Activated T-helper 17 cell treated with anti-CD3 and anti-CD28 coated beads, Interleukin-2, amount 50 U/mL, for 72 hours (primary cell): ENCODE measurements at regions not wholly inside any gene's neighbourhood (a gene's known extent, or its start where the extent isn't known, plus 50 kb on each side); places are given as distances from the start of the nearest gene placed in this dataset.

ENCODE experiments used
- ATAC-seq: fragments of 150-1000 bp; cut with Tn5 transposase; replicated peaks from 2 replicates; pipeline ENCODE4 v1.10.0; 2021; ENCODE audit warnings: mild to moderate bottlenecking, moderate library complexity
- H3K27ac Mint-ChIP-seq: one replicate; pipeline ENCODE4 v1.8.0; 2022; ENCODE audit warnings: mixed read lengths
- H3K27me3 Mint-ChIP-seq: one replicate; pipeline ENCODE4 v1.8.0; 2022; ENCODE audit warnings: mixed read lengths
- H3K36me3 Mint-ChIP-seq: one replicate; pipeline ENCODE4 v1.8.0; 2022; ENCODE audit warnings: low read depth, mild to moderate bottlenecking, mixed read lengths
- H3K4me1 Mint-ChIP-seq: one replicate; pipeline ENCODE4 v1.8.0; 2022; ENCODE audit warnings: mixed read lengths
- H3K4me3 Mint-ChIP-seq: one replicate; pipeline ENCODE4 v1.8.0; 2022; ENCODE audit warnings: mild to moderate bottlenecking, mixed read lengths
- H3K9me3 Mint-ChIP-seq: one replicate; pipeline ENCODE4 v1.8.0; 2022; ENCODE audit warnings: mixed read lengths

DNA sequence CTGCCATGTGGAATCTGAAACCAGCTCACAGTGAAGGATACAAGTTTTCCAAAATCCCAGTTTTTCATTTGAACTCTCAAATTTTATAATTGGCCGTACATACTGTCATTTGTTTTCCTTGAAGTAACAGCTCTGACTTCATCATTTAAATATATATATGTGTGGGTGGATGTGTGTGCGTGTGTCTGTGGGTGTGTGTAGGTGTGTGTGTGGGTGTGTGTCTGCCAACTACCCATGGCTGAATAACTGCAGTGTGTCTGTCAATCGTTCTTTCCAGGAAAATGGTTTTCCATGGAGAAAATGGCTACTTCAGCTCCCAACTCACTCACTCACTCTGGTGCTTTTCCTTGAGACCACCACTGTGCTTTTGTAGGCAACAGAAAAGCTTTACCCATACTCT is 169.0 kb downstream of the PLPP3 start:
- no peaks in the 10 kb centered on the region for H3K9me3 Mint-ChIP-seq
- H3K27me3 Mint-ChIP-seq: peaks cover 6% of the 10 kb centered on the region
- H3K27ac Mint-ChIP-seq: no peak overlapping the region
- ATAC-seq: no peak
- H3K4me3 Mint-ChIP-seq: no peak overlapping the region
- no peaks in the 10 kb centered on the region for H3K4me1 Mint-ChIP-seq
- H3K36me3 Mint-ChIP-seq: no peaks in the 10 kb centered on the region

DNA sequence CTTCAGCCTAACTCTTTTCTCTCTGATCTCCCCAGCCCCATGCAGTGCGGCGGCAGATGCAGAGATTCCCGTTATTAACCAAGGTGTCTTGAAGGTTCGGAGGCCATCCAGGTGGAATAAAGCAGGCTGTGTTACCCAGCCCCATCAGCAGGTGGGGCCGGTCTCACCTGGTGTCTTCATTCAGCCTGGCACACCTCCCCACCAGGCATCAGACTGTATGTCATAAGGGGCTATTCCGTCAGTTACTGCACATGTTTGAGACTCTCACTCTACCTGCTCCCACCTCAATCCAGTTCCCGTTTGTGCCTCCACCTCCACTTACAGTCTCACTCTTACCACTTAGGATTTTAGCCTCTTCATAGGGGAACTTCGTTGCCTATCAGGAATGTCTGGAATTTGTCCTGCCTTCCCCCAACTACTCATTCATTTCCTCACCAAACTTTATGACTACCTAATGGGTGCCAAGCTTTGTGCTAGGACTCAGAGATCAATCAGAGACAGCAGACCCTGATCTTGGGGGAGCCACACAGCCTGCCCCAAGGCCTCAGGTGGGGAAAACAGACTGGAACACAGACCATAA is 170.2 kb downstream of the PLPP3 start:
- no peaks in the 10 kb centered on the region for H3K9me3 Mint-ChIP-seq
- H3K27me3 Mint-ChIP-seq: peaks cover 6% of the 10 kb centered on the region
- H3K36me3 Mint-ChIP-seq: no peaks in the 10 kb centered on the region
- H3K4me1 Mint-ChIP-seq: no peaks in the 10 kb centered on the region
- H3K4me3 Mint-ChIP-seq: no peak overlapping the region
- ATAC-seq: no peak
- H3K27ac Mint-ChIP-seq: no peak overlapping the region

DNA sequence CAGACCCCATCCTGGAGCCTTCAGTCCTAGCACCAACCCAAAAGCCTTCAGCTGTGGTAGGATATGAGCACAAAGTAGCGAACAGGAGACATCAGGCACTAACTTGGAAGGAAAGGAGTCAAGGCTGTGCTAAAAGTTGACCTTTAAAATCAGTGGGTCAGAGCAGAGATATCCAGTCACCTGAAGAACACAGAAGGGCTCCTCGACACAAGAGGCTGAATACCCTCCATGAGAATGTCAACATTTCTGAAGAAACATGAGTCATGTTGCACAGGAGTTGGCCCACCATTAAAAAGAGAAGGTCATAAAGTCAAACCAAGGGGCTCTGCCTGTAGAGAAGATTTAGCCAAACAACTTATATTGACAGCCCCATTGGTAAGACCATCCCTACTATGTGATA is 172.5 kb downstream of the PLPP3 start:
- Mint-ChIP-seq H3K9me3 (no peaks in the 10 kb centered on the region), H3K27me3 (peaks cover 9% of the 10 kb centered on the region), H3K27ac (no peak overlapping the region), H3K4me3 (no peak overlapping the region), H3K36me3 (no peaks in the 10 kb centered on the region), H3K4me1 (no peaks in the 10 kb centered on the region)
- no peak for ATAC-seq

DNA sequence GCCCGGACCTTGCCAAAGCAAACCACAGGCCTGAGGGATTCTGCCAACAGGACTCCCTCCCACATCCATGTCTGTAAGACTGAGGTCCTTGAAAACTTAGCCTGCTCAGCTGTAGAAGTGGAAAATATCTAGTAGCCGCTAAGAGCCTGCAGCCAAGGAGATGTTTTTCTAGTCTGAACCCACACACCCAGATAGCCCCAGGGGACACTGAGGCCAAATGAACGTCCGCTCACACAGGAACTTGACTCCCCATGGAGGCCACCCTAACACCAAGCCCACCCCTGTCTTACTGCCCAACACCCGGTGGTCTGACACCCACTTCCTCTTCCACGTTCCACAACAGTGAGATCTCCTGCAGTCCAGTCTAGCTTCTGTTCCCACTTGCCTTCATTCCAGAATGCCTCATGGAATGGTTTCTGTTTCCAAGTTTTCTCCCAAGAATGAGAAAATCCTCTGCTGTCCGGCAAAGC is 174.8 kb downstream of the PLPP3 start:
- H3K4me1 Mint-ChIP-seq: no peaks in the 10 kb centered on the region

DNA sequence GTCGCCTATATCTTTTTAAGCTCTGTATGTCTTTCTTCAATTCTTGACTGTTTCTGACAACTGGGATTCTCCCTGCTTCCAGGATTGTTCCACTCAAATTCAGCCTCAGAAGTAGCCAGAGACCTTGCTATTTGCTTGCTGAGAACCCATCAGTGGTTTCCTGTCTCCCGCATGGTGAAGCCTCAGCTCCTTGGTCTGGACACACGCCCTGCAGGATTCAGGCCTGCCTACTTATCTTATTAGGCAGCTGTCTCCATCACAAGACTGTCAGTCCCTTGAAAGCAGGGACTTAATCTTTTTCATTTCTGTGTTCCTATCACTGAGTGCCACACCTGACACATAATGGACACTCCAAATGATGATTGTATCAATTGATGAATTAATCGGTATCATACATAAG is 175.3 kb downstream of the PLPP3 start:
- no peaks in the 10 kb centered on the region for H3K36me3 Mint-ChIP-seq
- H3K9me3 Mint-ChIP-seq: no peaks in the 10 kb centered on the region
- H3K27ac Mint-ChIP-seq: no peak overlapping the region
- peaks cover 12% of the 10 kb centered on the region for H3K27me3 Mint-ChIP-seq
- H3K4me3 Mint-ChIP-seq: no peak overlapping the region
- H3K4me1 Mint-ChIP-seq: no peaks in the 10 kb centered on the region
- no peak for ATAC-seq

More for the DNA sequence above, 174.8 kb downstream of the PLPP3 start:
- peaks cover 9% of the 10 kb centered on the region for H3K27me3 Mint-ChIP-seq
- H3K27ac Mint-ChIP-seq: no peak overlapping the region
- ATAC-seq: no peak
- no peak overlapping the region for H3K4me3 Mint-ChIP-seq
- H3K9me3 Mint-ChIP-seq: no peaks in the 10 kb centered on the region
- no peaks in the 10 kb centered on the region for H3K36me3 Mint-ChIP-seq

GRCh38 chr1:56403321-56403720 is 176.0 kb downstream of the PLPP3 start:
- Mint-ChIP-seq H3K4me1 (no peaks in the 10 kb centered on the region), H3K9me3 (no peaks in the 10 kb centered on the region), H3K27me3 (peaks cover 12% of the 10 kb centered on the region), H3K36me3 (no peaks in the 10 kb centered on the region), H3K27ac (no peak overlapping the region), H3K4me3 (no peak overlapping the region)
- ATAC-seq: no peak

DNA sequence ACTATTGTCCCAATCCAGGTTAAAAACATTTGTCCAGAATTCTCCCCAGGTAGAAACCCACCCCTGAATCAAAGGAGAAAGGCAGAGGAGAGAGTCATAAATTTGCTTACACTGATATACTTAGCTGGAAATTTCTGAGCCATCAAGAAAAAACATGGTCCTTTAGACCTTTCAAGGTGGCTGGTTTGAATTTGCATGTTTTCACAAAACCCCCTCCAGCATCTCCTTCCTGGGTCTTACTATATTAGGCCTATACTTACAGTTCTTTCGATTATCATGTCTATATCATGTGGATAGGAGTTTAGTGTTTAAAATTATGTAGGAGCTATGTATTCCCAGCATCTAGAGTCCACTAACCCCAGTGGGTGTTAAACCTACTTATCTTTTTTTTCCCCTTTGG is 178.2 kb downstream of the PLPP3 start:
- H3K4me3 Mint-ChIP-seq: no peak overlapping the region

GRCh38 chr1:56400526-56400925 is 178.8 kb downstream of the PLPP3 start:
- H3K27me3 Mint-ChIP-seq: peaks cover 13% of the 10 kb centered on the region
- no peaks in the 10 kb centered on the region for H3K4me1 Mint-ChIP-seq
- H3K27ac Mint-ChIP-seq: no peak overlapping the region
- ATAC-seq: no peak
- H3K4me3 Mint-ChIP-seq: no peak overlapping the region
- H3K36me3 Mint-ChIP-seq: no peaks in the 10 kb centered on the region
- H3K9me3 Mint-ChIP-seq: no peaks in the 10 kb centered on the region

More for the DNA sequence above, 178.2 kb downstream of the PLPP3 start:
- Mint-ChIP-seq H3K27ac (no peak overlapping the region), H3K4me1 (no peaks in the 10 kb centered on the region), H3K9me3 (no peaks in the 10 kb centered on the region), H3K27me3 (peaks cover 13% of the 10 kb centered on the region), H3K36me3 (no peaks in the 10 kb centered on the region)
- no peak for ATAC-seq

DNA sequence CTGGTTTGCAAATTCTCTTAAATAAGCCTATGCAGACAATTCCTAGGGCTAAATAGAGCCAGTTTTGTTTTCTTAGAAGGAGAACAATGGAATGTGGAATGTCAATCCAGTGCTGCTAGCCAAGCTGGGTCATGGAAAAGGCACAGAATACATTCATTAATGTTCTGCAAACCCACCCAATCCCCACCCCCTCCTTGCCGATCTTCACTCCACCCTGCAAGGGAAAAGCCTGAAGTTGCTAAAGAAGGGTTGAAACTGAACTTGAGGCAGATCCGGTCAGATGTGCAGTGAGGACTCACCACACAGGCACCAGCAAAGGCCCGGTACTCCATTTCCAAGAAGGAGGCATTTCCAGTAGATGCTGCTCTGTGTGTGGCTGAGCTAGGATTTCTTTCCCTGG is 179.6 kb downstream of the PLPP3 start:
- Mint-ChIP-seq H3K27ac (no peak overlapping the region), H3K4me3 (no peak overlapping the region), H3K4me1 (no peaks in the 10 kb centered on the region), H3K27me3 (peaks cover 13% of the 10 kb centered on the region), H3K36me3 (no peaks in the 10 kb centered on the region), H3K9me3 (no peaks in the 10 kb centered on the region)
- no peak for ATAC-seq

DNA sequence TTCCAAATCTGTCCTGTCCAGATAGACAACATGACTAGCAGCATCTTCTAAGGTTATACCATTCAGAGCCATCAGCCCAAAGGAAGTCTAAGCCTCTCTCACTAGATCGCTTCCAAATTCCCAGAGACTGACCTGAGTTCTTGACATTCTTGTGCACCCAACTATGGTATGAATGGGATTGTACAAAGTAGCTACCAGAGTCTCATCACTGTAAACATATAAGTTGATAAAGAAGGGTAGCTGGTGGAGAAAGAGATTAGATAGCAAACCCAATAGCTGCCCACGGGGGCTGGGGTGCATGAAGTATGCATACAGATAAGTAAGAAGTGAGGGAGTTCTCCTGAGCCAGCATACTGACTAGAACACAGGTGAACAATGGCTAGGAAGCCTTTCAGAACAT is 180.0 kb downstream of the PLPP3 start:
- peaks cover 13% of the 10 kb centered on the region for H3K27me3 Mint-ChIP-seq
- no peak overlapping the region for H3K27ac Mint-ChIP-seq
- no peaks in the 10 kb centered on the region for H3K36me3 Mint-ChIP-seq
- ATAC-seq: no peak
- no peak overlapping the region for H3K4me3 Mint-ChIP-seq
- no peaks in the 10 kb centered on the region for H3K9me3 Mint-ChIP-seq
- no peaks in the 10 kb centered on the region for H3K4me1 Mint-ChIP-seq

DNA sequence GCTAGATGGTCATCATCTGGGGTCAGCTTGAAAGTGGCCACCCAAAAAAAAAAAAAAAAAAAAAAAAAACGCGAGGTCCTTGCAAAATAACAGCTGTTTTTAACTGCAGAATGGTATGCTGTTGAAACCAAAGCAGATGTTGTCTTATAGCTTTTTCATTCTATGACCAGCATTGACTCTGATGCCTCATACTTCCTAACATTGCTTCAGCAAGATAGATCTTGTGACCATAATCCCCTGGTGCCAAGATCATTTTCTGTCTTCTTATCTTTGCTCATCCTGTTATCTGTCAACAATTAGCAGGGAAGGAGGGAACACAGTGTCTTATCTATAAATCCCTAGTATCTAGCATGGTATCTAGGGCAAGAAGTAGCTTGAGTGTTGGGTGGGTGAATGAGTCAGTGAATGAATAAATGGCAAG is 181.5 kb downstream of the PLPP3 start:
- ATAC-seq: no peak
- Mint-ChIP-seq H3K9me3 (no peaks in the 10 kb centered on the region), H3K27ac (no peak overlapping the region), H3K36me3 (no peaks in the 10 kb centered on the region), H3K4me1 (no peaks in the 10 kb centered on the region), H3K27me3 (peaks cover 13% of the 10 kb centered on the region), H3K4me3 (no peak overlapping the region)

DNA sequence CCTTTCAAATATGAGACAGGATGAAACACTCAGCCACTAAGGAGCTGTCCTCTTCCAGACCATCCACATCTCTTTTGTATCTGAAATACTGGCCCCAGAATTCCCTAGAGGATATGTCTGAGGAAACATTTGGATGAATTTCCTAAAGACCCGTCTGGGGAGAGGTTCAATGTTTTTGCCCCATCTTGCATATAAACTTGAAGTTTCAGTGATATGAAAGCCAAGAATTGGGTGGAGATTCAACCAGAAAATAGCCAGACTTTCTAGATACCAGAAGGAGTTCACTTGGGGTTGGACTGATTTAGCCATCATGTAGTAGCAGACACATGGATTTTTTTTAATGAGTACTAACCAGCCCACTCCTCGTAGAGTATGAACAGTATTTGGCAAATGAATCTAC is 182.0 kb downstream of the PLPP3 start:
- no peaks in the 10 kb centered on the region for H3K4me1 Mint-ChIP-seq
- H3K4me3 Mint-ChIP-seq: no peak overlapping the region
- ATAC-seq: no peak
- no peaks in the 10 kb centered on the region for H3K36me3 Mint-ChIP-seq
- H3K27ac Mint-ChIP-seq: no peak overlapping the region
- H3K9me3 Mint-ChIP-seq: no peaks in the 10 kb centered on the region
- H3K27me3 Mint-ChIP-seq: peaks cover 16% of the 10 kb centered on the region

- Mint-ChIP-seq H3K4me1 (no peaks in the 10 kb centered on the region), H3K27ac (no peak overlapping the region), H3K36me3 (no peaks in the 10 kb centered on the region), H3K9me3 (no peaks in the 10 kb centered on the region), H3K4me3 (no peak overlapping the region), H3K27me3 (peaks cover 14% of the 10 kb centered on the region)
- ATAC-seq: no peak
These were observed 182.8 kb downstream of the PLPP3 start for GRCh38 chr1:56396581-56396980.

DNA sequence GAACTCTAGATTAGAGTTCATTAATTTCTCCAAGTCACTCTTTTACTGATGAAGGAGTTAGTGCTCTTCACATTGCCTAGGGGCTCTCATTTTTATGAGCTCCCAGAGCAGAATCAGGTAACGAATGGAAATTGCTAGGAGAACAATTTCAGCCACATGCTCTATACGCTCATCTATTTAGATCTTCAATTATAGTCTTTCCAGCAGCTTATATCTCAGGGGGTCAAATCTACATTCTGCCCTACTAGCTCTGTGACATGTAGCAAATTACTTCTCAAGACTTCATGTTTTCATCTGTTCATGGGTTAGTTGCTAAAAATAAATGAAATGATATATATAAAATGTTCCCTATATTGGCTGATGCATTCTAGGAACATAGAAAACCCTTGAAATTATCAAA is 183.6 kb downstream of the PLPP3 start:
- no peak for ATAC-seq
- Mint-ChIP-seq H3K36me3 (no peaks in the 10 kb centered on the region), H3K4me1 (no peaks in the 10 kb centered on the region), H3K9me3 (no peaks in the 10 kb centered on the region), H3K27me3 (peaks cover 17% of the 10 kb centered on the region), H3K4me3 (no peak overlapping the region), H3K27ac (no peak overlapping the region)

- Mint-ChIP-seq H3K27me3 (peaks cover 16% of the 10 kb centered on the region), H3K36me3 (no peaks in the 10 kb centered on the region), H3K4me3 (no peak overlapping the region), H3K9me3 (no peaks in the 10 kb centered on the region), H3K4me1 (no peaks in the 10 kb centered on the region), H3K27ac (no peak overlapping the region)
- ATAC-seq: no peak
These were observed 185.1 kb downstream of the PLPP3 start for GRCh38 chr1:56394298-56394697.
